ENCODE measurements at regions not wholly inside any gene's neighbourhood (a gene's known extent, or its start where the extent isn't known, plus 50 kb on each side); places are given as distances from the start of the nearest gene placed in this dataset.

- TF ChIP-seq CTCF (IDR thresholded peaks at IDR 0.05) (no peak), ZFX (IDR thresholded peaks at IDR 0.05; ENCODE audit: borderline replicate concordance) (no peak)
These were observed 504.0 kb upstream of the TGFBR2 start for GRCh38 chr3:30102356-30102755.

Measured in 22Rv1 (cell line).